PFSK-1 (cell line): ENCODE measurements at regions not wholly inside any gene's neighbourhood (a gene's known extent, or its start where the extent isn't known, plus 50 kb on each side); places are given as distances from the start of the nearest gene placed in this dataset.

Experiments used
- FOXP2 ChIP-seq: optimal IDR thresholded peaks from 2 replicates; pipeline ENCODE3; 2011; ENCODE audit warnings: borderline replicate concordance, control low read depth, inconsistent platforms; ENCODE audit not compliant: insufficient read depth; ENCODE audit errors: extremely low read length, extremely low read depth
- POLR2AphosphoS5 ChIP-seq: IDR thresholded peaks from 2 replicates; pipeline ENCODE4 v1.6.1; 2012; ENCODE audit warnings: low read depth, mild to moderate bottlenecking, control low read depth, low read length, moderate library complexity
- SIN3A ChIP-seq: IDR thresholded peaks from 2 replicates; pipeline ENCODE4 v1.6.1; 2012; ENCODE audit warnings: mild to moderate bottlenecking, low read length, moderate library complexity, borderline replicate concordance; ENCODE audit not compliant: insufficient read depth
- TAF1 ChIP-seq: IDR thresholded peaks from 2 replicates; pipeline ENCODE4 v1.6.1; 2012; ENCODE audit warnings: low read length, control low read depth, borderline replicate concordance; ENCODE audit not compliant: insufficient read depth
- TF ChIP-seq, protein P1 (sequence below), 2 experiments: IDR thresholded peaks; 2 replicates each; pipeline versions ENCODE4 v1.6.1 to v1.8.0; 2011 to 2012; ENCODE audit warnings: low read depth in 2 of 2, low read length in 2 of 2, control low read depth in 1 of 2, inconsistent platforms in 1 of 2, mild to moderate bottlenecking in 1 of 2, moderate library complexity in 1 of 2; ENCODE audit not compliant: insufficient read depth in 1 of 2

DNA sequence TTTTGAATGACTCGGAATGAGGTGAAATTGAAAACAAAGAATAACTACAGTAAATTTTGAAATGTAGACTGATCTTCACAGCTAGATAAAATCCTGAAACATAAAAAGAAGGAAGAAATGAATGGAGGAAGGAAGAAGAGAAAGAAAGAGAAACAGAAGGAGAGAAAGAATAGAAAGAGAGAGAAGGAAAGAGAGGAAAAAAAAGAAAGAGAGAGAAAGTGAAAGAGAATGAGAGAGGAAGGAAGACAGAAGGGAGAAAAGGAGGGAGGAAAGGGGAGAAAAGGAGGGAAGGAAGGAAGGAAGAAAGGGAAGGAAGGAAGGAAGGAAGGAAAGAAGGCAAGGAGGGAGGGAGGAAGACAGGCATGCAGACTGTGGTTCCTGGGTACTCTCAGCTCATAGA, 982.6 kb downstream of the BCL11A start:
- TF ChIP-seq, protein P1, sequence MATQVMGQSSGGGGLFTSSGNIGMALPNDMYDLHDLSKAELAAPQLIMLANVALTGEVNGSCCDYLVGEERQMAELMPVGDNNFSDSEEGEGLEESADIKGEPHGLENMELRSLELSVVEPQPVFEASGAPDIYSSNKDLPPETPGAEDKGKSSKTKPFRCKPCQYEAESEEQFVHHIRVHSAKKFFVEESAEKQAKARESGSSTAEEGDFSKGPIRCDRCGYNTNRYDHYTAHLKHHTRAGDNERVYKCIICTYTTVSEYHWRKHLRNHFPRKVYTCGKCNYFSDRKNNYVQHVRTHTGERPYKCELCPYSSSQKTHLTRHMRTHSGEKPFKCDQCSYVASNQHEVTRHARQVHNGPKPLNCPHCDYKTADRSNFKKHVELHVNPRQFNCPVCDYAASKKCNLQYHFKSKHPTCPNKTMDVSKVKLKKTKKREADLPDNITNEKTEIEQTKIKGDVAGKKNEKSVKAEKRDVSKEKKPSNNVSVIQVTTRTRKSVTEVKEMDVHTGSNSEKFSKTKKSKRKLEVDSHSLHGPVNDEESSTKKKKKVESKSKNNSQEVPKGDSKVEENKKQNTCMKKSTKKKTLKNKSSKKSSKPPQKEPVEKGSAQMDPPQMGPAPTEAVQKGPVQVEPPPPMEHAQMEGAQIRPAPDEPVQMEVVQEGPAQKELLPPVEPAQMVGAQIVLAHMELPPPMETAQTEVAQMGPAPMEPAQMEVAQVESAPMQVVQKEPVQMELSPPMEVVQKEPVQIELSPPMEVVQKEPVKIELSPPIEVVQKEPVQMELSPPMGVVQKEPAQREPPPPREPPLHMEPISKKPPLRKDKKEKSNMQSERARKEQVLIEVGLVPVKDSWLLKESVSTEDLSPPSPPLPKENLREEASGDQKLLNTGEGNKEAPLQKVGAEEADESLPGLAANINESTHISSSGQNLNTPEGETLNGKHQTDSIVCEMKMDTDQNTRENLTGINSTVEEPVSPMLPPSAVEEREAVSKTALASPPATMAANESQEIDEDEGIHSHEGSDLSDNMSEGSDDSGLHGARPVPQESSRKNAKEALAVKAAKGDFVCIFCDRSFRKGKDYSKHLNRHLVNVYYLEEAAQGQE (IDR thresholded peaks at IDR 0.05; ENCODE audit: insufficient read depth in 1 of 2, low read depth in 2 of 2, low read length in 2 of 2), result no peak
- TF ChIP-seq SIN3A (no peak), FOXP2 (no peak), POLR2AphosphoS5 (no peak), TAF1 (no peak)

DNA sequence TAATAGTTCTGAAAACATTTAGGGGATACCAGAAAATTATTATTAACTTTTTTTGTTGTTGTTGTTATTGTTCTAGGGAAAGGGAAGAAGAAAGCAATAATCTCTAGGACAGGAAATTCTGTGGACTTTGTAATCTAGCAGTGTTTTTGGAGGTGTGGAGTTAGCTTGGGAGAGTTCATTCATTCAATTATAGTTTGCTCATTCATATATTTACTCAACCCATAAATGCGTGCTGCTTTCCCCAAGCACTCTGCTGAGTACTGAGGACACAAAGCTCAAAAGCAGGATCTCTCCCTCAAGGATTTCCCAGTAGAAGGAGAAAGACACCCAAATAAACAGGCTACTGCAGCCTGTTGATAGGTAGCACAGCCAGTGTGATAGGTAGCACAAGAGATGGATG, 984.3 kb downstream of the BCL11A start:
- no peak for TF ChIP-seq TAF1
- no peak for TF ChIP-seq POLR2AphosphoS5
- no peak for TF ChIP-seq FOXP2
- TF ChIP-seq, protein P1 (IDR thresholded peaks at IDR 0.05; ENCODE audit: insufficient read depth in 1 of 2, low read depth in 2 of 2, low read length in 2 of 2), result no peak
- no peak for TF ChIP-seq SIN3A

DNA sequence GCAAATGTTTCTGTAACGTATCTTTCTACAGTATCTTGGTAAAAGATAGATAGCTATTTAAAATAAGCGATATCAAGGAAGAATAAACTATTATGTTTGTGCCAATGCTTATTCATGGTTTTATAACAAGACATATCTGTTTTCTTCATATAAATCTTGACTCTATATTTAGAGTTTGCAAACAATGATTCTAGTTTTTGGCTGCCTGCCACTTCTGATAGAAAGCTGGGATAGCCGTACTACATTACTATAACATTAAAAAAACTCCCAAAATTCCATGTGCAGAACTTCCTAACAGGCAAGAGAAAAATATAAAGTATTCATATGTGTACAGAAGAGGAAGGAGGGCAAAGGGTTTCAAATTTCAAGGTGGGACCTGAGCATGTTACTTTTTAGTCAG, 985.0 kb downstream of the BCL11A start:
- TF ChIP-seq POLR2AphosphoS5 (no peak), SIN3A (no peak), TAF1 (no peak)

DNA sequence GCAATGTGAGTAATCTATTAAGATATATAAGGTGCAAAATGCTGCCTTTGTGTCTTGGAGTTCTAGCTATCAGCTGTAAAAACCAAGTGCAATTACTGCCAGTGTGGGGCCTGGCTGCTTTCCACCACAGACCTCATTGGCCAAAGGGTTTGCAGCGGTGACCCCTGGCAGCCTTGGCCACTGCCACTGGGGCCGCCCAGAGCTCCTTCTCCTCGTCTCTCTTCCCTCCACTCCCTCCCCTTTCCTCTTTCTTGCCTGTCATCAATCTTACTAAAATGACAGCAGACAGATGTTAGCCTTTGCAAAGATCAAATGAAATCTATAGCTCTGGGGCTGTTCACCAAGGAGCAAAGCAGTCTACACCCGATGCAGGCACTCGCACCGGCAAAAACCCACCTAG, 986.3 kb downstream of the BCL11A start:
- no peak for TF ChIP-seq TAF1
- TF ChIP-seq POLR2AphosphoS5, result no peak
- TF ChIP-seq, protein P1 (IDR thresholded peaks at IDR 0.05; ENCODE audit: insufficient read depth in 1 of 2, low read depth in 2 of 2, low read length in 2 of 2), result no peak
- TF ChIP-seq FOXP2, result no peak
- no peak for TF ChIP-seq SIN3A

DNA sequence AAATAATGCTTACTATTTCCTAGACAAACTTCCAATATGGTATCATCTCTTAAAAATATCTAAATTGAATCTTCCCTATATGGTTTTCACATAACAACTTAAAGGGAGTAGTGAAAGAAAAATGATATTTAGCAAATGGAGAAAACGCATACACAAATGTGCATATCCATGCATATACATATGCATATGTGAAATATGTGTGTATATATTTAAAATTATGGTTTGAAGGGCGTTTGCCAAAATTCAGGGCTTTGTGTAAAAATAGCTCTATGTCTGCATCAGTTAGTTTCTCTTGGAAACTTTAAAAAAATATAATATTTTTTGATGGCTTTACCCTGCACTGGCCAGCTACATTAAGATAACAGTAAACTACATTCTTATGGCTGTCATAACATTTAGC, 986.7 kb downstream of the BCL11A start:
- TF ChIP-seq, protein P1 (IDR thresholded peaks at IDR 0.05; ENCODE audit: insufficient read depth in 1 of 2, low read depth in 2 of 2, low read length in 2 of 2), result no peak
- TF ChIP-seq SIN3A (no peak), FOXP2 (no peak), POLR2AphosphoS5 (no peak), TAF1 (no peak)
